DND-41 (cell line): ENCODE measurements at regions not wholly inside any gene's neighbourhood (a gene's known extent, or its start where the extent isn't known, plus 50 kb on each side); places are given as distances from the start of the nearest gene placed in this dataset.

Experiments used
- EZH2 ChIP-seq: IDR thresholded peaks from 3 replicates; pipeline ENCODE4 v1.6.1; 2012; ENCODE audit warnings: borderline replicate concordance, low read depth, mild to moderate bottlenecking, moderate library complexity, low read length, inconsistent platforms; ENCODE audit not compliant: severe bottlenecking
- TF ChIP-seq, protein P1 (sequence below): IDR thresholded peaks from 2 replicates; pipeline ENCODE4 v1.5.1; 2012; ENCODE audit warnings: borderline replicate concordance, low read length, moderate library complexity, mild to moderate bottlenecking; ENCODE audit not compliant: poor library complexity, severe bottlenecking; ENCODE audit errors: extremely low read depth

DNA sequence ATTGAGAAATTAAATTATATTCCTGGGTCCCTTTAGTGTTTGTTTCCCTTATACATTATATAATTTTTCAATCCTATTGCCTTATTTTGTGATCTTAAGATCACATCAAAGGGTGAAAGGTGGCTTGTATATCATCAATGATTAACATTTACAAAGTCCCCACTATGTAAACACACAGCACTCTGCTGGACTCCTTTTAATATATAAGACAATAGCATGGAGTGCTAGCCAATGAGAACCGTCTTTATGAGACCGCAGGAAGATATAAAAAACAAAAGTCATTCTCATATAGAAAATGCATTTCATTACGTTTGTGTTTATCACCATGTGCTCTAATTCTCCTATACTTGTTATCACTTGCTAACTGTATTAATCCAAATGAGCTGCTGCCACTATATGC lies 108.5 kb downstream of the HOXA1 start:
- TF ChIP-seq, protein P1, sequence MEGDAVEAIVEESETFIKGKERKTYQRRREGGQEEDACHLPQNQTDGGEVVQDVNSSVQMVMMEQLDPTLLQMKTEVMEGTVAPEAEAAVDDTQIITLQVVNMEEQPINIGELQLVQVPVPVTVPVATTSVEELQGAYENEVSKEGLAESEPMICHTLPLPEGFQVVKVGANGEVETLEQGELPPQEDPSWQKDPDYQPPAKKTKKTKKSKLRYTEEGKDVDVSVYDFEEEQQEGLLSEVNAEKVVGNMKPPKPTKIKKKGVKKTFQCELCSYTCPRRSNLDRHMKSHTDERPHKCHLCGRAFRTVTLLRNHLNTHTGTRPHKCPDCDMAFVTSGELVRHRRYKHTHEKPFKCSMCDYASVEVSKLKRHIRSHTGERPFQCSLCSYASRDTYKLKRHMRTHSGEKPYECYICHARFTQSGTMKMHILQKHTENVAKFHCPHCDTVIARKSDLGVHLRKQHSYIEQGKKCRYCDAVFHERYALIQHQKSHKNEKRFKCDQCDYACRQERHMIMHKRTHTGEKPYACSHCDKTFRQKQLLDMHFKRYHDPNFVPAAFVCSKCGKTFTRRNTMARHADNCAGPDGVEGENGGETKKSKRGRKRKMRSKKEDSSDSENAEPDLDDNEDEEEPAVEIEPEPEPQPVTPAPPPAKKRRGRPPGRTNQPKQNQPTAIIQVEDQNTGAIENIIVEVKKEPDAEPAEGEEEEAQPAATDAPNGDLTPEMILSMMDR: no peak
- no peak for TF ChIP-seq EZH2
